A549 (cell line): ENCODE measurements at regions not wholly inside any gene's neighbourhood (a gene's known extent, or its start where the extent isn't known, plus 50 kb on each side); places are given as distances from the start of the nearest gene placed in this dataset.

ENCODE experiments used
- ATOH8 ChIP-seq: fragments of 250-450 bp; sonication (Bioruptor Pico); IDR thresholded peaks from 2 replicates; pipeline ENCODE4 v1.5.0; 2020; ENCODE audit warnings: low read depth, mild to moderate bottlenecking, moderate library complexity
- CBX8 ChIP-seq: fragments of 200-600 bp; sonication (generic); IDR thresholded peaks from 2 replicates; pipeline ENCODE4 v1.6.1; 2016
- CTCF ChIP-seq: fragments of >200 bp; sonication (Bioruptor Twin); formaldehyde crosslinking; IDR thresholded peaks from 3 replicates; pipeline ENCODE4 v1.5.1; 2016
- NR3C1 ChIP-seq: fragments of >200 bp; sonication (Bioruptor Twin); formaldehyde crosslinking; IDR thresholded peaks from 3 replicates; pipeline ENCODE4 v1.6.1; 2017
- POLR2AphosphoS2 ChIP-seq: conservative IDR thresholded peaks from 2 replicates; pipeline ENCODE4 v1.6.1; 2012; ENCODE audit warnings: low read length, improper control_type of control experiment, inconsistent platforms
- RCOR1 ChIP-seq: fragments of 150-350 bp; IDR thresholded peaks from 2 replicates; pipeline ENCODE4 v1.6.1; 2014; ENCODE audit warnings: antibody characterized with exemption, low read length, low read depth
- TF ChIP-seq, protein P1 (sequence below): fragments of 250-450 bp; sonication (Bioruptor Pico); IDR thresholded peaks from 2 replicates; pipeline ENCODE4 v1.5.0; 2021; ENCODE audit warnings: mild to moderate bottlenecking, moderate library complexity, borderline replicate concordance

DNA sequence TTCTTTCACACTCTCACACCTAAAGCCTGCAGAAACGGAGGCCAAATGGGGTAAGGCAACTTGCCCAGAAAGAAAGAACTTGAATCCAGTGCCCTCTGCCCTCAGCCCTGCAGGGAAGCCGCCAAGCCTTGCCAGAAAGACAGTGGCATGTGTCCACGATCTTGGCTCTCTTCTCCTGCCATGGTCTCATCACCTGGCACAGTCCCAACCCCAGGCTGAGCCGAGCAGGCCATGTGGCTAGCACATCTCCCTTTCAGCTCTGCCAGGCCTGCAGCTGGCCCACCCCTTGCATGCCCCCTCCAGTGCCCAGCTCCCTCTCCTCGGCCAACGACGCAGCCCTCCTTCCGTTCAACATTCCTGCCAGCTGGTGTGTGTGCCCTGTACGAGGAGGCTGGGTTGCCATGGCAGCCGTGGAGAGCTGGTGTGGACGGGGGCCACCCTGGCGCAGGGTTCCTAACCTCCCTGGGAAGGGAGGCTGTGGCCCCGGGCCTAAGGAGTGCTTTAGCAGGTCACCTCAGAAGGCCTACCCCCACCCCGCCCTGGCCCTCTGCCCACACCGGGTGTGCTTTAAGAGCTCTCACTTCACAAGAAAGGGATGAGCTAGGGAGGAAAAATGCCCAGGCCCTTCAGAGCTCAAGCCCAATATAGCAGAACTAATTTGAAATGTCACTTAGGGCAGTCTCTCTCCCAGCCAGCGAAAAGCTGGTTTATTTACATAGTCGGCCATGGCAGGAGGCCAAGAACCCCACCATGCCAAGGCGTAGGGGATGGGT lies 73.0 kb upstream of the PJA1 start:
- TF ChIP-seq CTCF, result no peak
- TF ChIP-seq, protein P1, sequence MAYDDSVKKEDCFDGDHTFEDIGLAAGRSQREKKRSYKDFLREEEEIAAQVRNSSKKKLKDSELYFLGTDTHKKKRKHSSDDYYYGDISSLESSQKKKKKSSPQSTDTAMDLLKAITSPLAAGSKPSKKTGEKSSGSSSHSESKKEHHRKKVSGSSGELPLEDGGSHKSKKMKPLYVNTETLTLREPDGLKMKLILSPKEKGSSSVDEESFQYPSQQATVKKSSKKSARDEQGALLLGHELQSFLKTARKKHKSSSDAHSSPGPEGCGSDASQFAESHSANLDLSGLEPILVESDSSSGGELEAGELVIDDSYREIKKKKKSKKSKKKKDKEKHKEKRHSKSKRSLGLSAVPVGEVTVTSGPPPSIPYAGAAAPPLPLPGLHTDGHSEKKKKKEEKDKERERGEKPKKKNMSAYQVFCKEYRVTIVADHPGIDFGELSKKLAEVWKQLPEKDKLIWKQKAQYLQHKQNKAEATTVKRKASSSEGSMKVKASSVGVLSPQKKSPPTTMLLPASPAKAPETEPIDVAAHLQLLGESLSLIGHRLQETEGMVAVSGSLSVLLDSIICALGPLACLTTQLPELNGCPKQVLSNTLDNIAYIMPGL (CRISPR knock-in tag), result no peak
- no peak for TF ChIP-seq NR3C1
- no peak for TF ChIP-seq RCOR1
- no peak for TF ChIP-seq CBX8
- TF ChIP-seq POLR2AphosphoS2, result no peak
- TF ChIP-seq ATOH8, result no peak
